ENCODE measurements at regions not wholly inside any gene's neighbourhood (a gene's known extent, or its start where the extent isn't known, plus 50 kb on each side); places are given as distances from the start of the nearest gene placed in this dataset.

GRCh38 chr1:185534801-185535200, 199.4 kb upstream of the HMCN1 start:
- TF ChIP-seq POLR2AphosphoS5 (IDR thresholded peaks at IDR 0.05): no peak
- TF ChIP-seq CTCF (IDR thresholded peaks at IDR 0.05): no peak

Measured in sigmoid colon (tissue), 4 donors.